Suprapubic skin (tissue), 4 donors: ENCODE measurements at regions not wholly inside any gene's neighbourhood (a gene's known extent, or its start where the extent isn't known, plus 50 kb on each side); places are given as distances from the start of the nearest gene placed in this dataset.
"Not testable (repeated sequence)": the region's sequence is repeated elsewhere in the genome, so short reads cannot be mapped to it uniquely, and the experiment has no call there.

Source experiments
- DNase-seq, 2 donors: peaks; one replicate each; pipeline ENCODE4 v3.0.0-alpha.2; 2019; ENCODE audit warnings: low spot score in 2 of 2
- H3K27ac ChIP-seq: fragments of 200-600 bp; sonication (generic); one replicate; pipeline ENCODE4 v1.5.1; 2019
- H3K27me3 ChIP-seq: fragments of 200-600 bp; sonication (generic); one replicate; pipeline ENCODE4 v1.5.1; 2019
- H3K36me3 ChIP-seq: fragments of 200-600 bp; sonication (generic); one replicate; pipeline ENCODE4 v1.5.1; 2019
- H3K4me1 ChIP-seq: fragments of 200-600 bp; sonication (generic); one replicate; pipeline ENCODE4 v1.5.1; 2019
- H3K4me3 ChIP-seq: fragments of 200-600 bp; sonication (generic); one replicate; pipeline ENCODE4 v1.5.1; 2019; ENCODE audit warnings: mild to moderate bottlenecking
- H3K9me3 ChIP-seq: fragments of 200-600 bp; sonication (generic); one replicate; pipeline ENCODE4 v1.5.1; 2019
- CTCF ChIP-seq, 2 donors: fragments of 200-600 bp in 1 of 2; fragments of 450-650 bp in 1 of 2; sonication (generic) in 1 of 2; IDR thresholded peaks; one replicate each; pipeline ENCODE4 v1.5.1; 2016 to 2019; ENCODE audit warnings: antibody characterized with exemption in 2 of 2, mild to moderate bottlenecking in 1 of 2, moderate library complexity in 1 of 2
- EP300 ChIP-seq: sonication (generic); formaldehyde crosslinking; IDR thresholded peaks from one replicate; pipeline ENCODE4 v1.6.1; 2017; ENCODE audit warnings: antibody characterized with exemption
- POLR2A ChIP-seq, 2 donors: fragments of 450-650 bp; IDR thresholded peaks; one replicate each; pipeline ENCODE4 v1.6.1; 2017; ENCODE audit warnings: antibody characterized with exemption in 2 of 2, mild to moderate bottlenecking in 2 of 2, moderate library complexity in 2 of 2
- POLR2AphosphoS5 ChIP-seq, 3 donors: sonication (generic); formaldehyde crosslinking; IDR thresholded peaks; one replicate each; pipeline ENCODE4 v1.6.1; 2017; ENCODE audit warnings: antibody characterized with exemption in 3 of 3
- WGBS: methylation state at CpG from one replicate; pipeline ENCODE4 v1.1.5; 2018; 5-methylcytosine and 5-hydroxymethylcytosine counted together

DNA sequence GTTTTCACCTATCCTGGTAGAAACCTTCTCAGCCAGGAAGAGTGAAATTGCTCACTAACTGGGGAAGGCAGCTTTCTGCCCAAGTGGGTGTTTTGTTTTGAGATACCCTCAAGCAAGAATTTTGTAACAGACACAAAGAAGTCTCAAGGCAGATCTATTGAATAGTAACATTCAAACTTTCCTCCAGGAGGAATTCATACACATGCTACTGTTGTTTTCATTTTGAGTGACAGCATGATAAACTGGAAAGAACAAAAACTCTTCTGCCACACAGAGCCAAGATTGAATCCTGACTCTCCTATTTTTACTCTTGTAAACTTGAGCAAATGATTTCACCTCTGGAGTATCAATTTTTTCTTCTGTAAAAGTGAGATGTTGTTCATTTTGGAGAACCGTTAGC is 54.8 kb upstream of the MBNL1 start:
- TF ChIP-seq POLR2A (IDR thresholded peaks at IDR 0.05), result no peak
- TF ChIP-seq CTCF (IDR thresholded peaks at IDR 0.05), result no peak
- no peak for TF ChIP-seq EP300
- no peak for TF ChIP-seq POLR2AphosphoS5 (IDR thresholded peaks at IDR 0.05)
- no peak overlapping the region for H3K27ac ChIP-seq
- DNase-seq, result no peak
- no peaks in the 10 kb centered on the region for H3K9me3 ChIP-seq
- peaks cover 8% of the 10 kb centered on the region for H3K4me1 ChIP-seq
- H3K36me3 ChIP-seq, result no peaks in the 10 kb centered on the region
- H3K4me3 ChIP-seq, result no peak overlapping the region
- 83% methylated on average over 1 of the region's 1 CpG for WGBS
- H3K27me3 ChIP-seq, result no peaks in the 10 kb centered on the region

- not testable (repeated sequence) for DNase-seq, H3K27me3 ChIP-seq, H3K4me3 ChIP-seq, H3K9me3 ChIP-seq, H3K27ac ChIP-seq, H3K36me3 ChIP-seq
- H3K4me1 ChIP-seq, result peaks cover 18% of the 10 kb centered on the region
- 97% methylated on average over 10 of the region's 34 CpGs for WGBS
Measured at GRCh38 chr3:152216960-152217865, 51.5 kb upstream of the MBNL1 start.

- DNase-seq, result no peak
- TF ChIP-seq CTCF (IDR thresholded peaks at IDR 0.05) (no peak), POLR2A (IDR thresholded peaks at IDR 0.05) (no peak), POLR2AphosphoS5 (IDR thresholded peaks at IDR 0.05) (no peak), EP300 (no peak)
- H3K27ac ChIP-seq, result no peak overlapping the region
- H3K4me1 ChIP-seq, result peaks cover 16% of the 10 kb centered on the region
- H3K27me3 ChIP-seq, result no peaks in the 10 kb centered on the region
- WGBS, result 87% methylated on average over 1 of the region's 1 CpG
- no peaks in the 10 kb centered on the region for H3K9me3 ChIP-seq
- no peaks in the 10 kb centered on the region for H3K36me3 ChIP-seq
- H3K4me3 ChIP-seq, result no peak overlapping the region
Measured at GRCh38 chr3:152218602-152219001, 50.1 kb upstream of the MBNL1 start.
